ENCODE measurements at regions not wholly inside any gene's neighbourhood (a gene's known extent, or its start where the extent isn't known, plus 50 kb on each side); places are given as distances from the start of the nearest gene placed in this dataset.

DNA sequence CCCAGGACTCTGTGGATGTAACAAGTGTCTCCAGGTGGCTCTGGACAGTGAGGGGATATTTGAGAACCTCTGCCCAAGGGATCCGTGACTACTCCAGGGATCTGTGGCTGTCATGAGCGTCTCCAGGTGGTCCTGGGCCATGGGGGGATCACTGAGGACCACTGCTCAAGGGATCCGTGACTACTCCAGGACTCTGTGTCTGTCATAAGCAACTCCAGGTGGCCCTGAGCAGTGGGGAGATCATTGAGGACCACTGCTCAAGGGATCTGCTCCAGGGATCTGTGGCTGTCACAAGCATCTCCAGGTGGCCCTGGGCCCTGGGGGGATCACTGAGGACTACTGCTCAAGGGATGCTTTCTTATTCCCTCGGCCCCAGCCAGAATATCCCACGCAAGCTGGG lies 133.2 kb upstream of the ADARB2 start:
- TF ChIP-seq, protein P1, sequence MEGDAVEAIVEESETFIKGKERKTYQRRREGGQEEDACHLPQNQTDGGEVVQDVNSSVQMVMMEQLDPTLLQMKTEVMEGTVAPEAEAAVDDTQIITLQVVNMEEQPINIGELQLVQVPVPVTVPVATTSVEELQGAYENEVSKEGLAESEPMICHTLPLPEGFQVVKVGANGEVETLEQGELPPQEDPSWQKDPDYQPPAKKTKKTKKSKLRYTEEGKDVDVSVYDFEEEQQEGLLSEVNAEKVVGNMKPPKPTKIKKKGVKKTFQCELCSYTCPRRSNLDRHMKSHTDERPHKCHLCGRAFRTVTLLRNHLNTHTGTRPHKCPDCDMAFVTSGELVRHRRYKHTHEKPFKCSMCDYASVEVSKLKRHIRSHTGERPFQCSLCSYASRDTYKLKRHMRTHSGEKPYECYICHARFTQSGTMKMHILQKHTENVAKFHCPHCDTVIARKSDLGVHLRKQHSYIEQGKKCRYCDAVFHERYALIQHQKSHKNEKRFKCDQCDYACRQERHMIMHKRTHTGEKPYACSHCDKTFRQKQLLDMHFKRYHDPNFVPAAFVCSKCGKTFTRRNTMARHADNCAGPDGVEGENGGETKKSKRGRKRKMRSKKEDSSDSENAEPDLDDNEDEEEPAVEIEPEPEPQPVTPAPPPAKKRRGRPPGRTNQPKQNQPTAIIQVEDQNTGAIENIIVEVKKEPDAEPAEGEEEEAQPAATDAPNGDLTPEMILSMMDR (conservative IDR thresholded peaks at IDR 0.05), result no peak
- no peak for TF ChIP-seq ZFX (IDR thresholded peaks at IDR 0.05)

Data from C4-2B (cell line).